Sigmoid colon (tissue), 4 donors: ENCODE measurements at regions not wholly inside any gene's neighbourhood (a gene's known extent, or its start where the extent isn't known, plus 50 kb on each side); places are given as distances from the start of the nearest gene placed in this dataset.

Experiments used
- CTCF ChIP-seq, 4 experiments: fragments of 450-650 bp in 3 of 4; fragments of 200-600 bp in 1 of 4; IDR thresholded peaks; one replicate each; pipeline ENCODE4 v1.5.1; 2016 to 2019; ENCODE audit warnings: antibody characterized with exemption in 4 of 4, mild to moderate bottlenecking in 3 of 4, moderate library complexity in 2 of 4
- POLR2A ChIP-seq, 2 donors: fragments of 450-650 bp; IDR thresholded peaks; one replicate each; pipeline ENCODE4 v1.6.1; 2016; ENCODE audit warnings: antibody characterized with exemption in 2 of 2, mild to moderate bottlenecking in 2 of 2, moderate library complexity in 2 of 2
- POLR2AphosphoS5 ChIP-seq, 4 donors: sonication (generic); formaldehyde crosslinking; IDR thresholded peaks; one replicate each; pipeline ENCODE4 v1.6.1; 2017; ENCODE audit warnings: antibody characterized with exemption in 4 of 4

GRCh38 chr3:20984594-20985205, 766.3 kb downstream of the ZNF385D start:
- TF ChIP-seq POLR2A (IDR thresholded peaks at IDR 0.05) (no peak), CTCF (IDR thresholded peaks at IDR 0.05) (no peak), POLR2AphosphoS5 (IDR thresholded peaks at IDR 0.05) (no peak)
